ENCODE measurements at regions not wholly inside any gene's neighbourhood (a gene's known extent, or its start where the extent isn't known, plus 50 kb on each side); places are given as distances from the start of the nearest gene placed in this dataset.

DNA sequence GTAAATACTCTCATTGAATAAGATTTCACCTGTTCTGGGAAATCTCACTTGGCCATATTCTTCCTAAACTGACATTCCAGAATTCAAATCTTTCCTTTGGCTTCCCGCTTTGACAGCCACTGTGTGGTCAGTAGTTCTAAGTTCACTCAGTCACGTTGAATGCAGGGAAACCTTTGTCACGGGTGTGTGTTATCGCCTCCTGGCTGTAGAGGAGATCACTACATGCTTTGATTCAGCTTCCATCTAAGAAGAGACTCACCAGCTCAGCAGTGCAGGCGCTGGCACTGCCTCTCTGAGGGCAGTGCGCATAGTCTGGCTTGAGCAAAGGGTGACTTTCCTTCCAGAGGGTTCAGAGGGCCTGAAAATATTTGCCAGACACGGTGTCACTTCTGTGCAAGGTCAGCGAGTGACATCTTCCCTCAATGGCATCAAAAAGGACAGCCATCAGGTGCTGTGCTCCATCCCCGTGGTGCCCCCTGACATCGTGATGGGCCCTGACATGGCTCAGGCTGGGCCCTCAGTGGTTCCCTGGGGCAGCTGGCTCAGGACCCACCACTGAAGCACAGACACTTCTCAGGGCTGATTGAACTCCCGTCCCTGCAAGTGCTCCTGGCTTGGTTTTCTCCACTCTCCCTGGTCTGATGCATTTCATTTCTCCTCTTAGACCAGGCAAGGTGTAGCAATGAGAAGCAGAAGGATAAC, 635.4 kb upstream of the ARGLU1 start:
- DNase-seq (ENCODE audit: low spot score): no peak

- no peak for DNase-seq (ENCODE audit: low spot score)
Observed at GRCh38 chr13:107202371-107203023, 634.6 kb upstream of the ARGLU1 start.

GRCh38 chr13:107200491-107200890, 632.6 kb upstream of the ARGLU1 start:
- DNase-seq (ENCODE audit: low spot score): no peak

GRCh38 chr13:107192289-107192688, 624.4 kb upstream of the ARGLU1 start:
- DNase-seq (ENCODE audit: low spot score): no peak

- no peak for DNase-seq (ENCODE audit: low spot score)
Observed at GRCh38 chr13:107190065-107190464, 622.1 kb upstream of the ARGLU1 start.

- DNase-seq (ENCODE audit: low spot score): no peak
Observed at GRCh38 chr13:107185889-107186288, 618.0 kb upstream of the ARGLU1 start.

DNA sequence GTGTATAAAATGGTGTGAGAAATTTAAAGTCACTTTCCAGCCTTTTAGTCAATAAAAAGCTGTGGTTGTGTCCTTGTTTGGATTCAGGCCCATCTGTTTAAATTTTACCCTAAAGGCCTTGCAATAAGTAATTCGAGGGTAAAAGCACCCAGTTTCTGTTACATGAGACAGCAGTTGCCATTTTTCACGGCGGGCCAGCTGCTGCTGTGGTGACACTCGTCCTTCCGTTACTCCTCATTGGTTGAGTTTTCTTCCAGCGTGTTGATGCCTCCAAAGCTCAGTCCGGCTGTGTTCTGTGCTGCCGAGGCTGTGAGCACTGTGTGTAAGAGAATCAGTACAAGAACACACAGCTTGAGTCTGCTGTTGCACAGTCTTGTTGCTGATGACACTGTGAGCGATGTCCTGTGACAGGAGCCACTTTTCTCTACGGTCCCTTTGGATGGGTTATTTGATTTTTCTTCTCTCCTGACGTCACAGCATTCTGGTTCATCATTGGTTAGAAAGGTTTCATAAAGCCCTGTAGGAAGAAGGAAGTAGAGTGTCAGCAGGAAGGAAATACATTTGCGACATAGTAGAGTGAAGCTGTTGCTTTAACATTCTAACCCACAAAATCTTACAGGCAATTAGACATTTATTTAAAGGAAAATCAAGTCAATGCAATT, 602.5 kb upstream of the ARGLU1 start:
- no peak for DNase-seq (ENCODE audit: low spot score)

DNA sequence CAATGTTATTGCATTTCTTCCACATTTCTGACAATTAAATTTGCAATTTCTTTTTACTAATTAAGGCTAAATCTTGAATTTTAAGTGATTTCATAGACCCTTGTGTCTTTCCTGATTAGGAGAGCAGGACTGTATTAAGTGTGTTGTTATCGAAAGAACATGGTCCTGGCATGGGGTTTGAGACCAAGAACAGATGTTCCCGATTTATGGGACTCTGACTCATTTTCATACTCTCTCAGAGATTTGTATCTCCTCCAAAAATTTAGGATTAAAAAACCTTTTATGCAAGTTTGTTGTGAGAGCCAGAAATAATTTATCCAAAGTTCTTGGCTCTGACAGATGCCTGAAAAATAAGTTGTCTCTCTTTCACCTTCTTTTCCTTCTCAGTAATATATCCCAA, 589.3 kb upstream of the ARGLU1 start:
- no peak for DNase-seq (ENCODE audit: low spot score)

- no peak for DNase-seq (ENCODE audit: low spot score)
Observed at GRCh38 chr13:107144432-107144831, 576.5 kb upstream of the ARGLU1 start.

GRCh38 chr13:107141767-107142166, 573.8 kb upstream of the ARGLU1 start:
- no peak for DNase-seq (ENCODE audit: low spot score)

DNA sequence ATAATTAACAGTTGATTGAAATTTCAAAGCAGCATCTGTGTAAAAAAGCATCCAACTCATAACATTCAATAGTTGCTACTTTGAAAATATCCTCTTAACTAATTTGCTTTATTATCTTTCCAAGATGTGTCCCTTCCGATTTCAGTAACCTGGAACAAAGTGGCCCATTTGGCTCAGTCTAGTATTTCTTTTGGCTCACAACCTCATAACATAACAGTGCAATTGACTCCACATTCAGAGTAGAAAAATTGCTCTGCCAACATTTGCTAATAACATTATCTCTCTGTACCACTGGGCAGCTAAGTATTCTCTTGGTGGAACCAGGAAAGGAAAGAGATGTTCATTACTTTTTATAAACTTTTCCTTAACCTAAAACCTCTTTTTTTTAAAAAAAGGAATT, 571.1 kb upstream of the ARGLU1 start:
- DNase-seq (ENCODE audit: low spot score): no peak

DNA sequence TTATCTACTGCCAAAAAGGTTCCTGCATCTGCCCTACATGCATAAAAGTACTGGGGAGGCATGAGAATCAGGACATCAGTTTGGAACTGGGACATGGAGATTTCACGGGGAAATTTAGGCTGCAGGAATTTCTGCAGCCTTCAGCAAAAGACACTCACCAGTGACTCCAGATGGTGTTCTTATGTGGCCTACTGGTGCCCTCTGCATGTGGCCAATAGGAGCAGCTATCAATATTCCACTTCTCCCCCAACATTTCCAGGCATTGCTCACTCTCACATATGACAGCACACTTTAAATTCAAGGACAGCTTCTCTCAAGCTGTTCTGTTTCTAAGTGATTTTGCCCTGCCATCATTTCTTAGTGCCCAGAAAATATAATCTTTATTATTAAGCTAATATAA, 570.5 kb upstream of the ARGLU1 start:
- DNase-seq (ENCODE audit: low spot score): no peak

- no peak for DNase-seq (ENCODE audit: low spot score)
Observed at GRCh38 chr13:107133950-107134349, 566.0 kb upstream of the ARGLU1 start.

- no peak for DNase-seq (ENCODE audit: low spot score)
Observed at GRCh38 chr13:107130566-107130965, 562.6 kb upstream of the ARGLU1 start.

- no peak for DNase-seq (ENCODE audit: low spot score)
Observed at GRCh38 chr13:107124730-107125129, 556.8 kb upstream of the ARGLU1 start.

GRCh38 chr13:107124129-107124718, 556.3 kb upstream of the ARGLU1 start:
- DNase-seq (ENCODE audit: low spot score): no peak

GRCh38 chr13:107121793-107122192, 553.9 kb upstream of the ARGLU1 start:
- no peak for DNase-seq (ENCODE audit: low spot score)

- no peak for DNase-seq (ENCODE audit: low spot score)
Observed at GRCh38 chr13:107119989-107120881, 552.3 kb upstream of the ARGLU1 start.

- no peak for DNase-seq (ENCODE audit: low spot score)
Observed at GRCh38 chr13:107118506-107118905, 550.6 kb upstream of the ARGLU1 start.

GRCh38 chr13:107117327-107118012, 549.5 kb upstream of the ARGLU1 start:
- no peak for DNase-seq (ENCODE audit: low spot score)

- DNase-seq (ENCODE audit: low spot score): no peak
Observed at GRCh38 chr13:107113387-107113786, 545.5 kb upstream of the ARGLU1 start.
